GM12875 (cell line): ENCODE measurements at regions not wholly inside any gene's neighbourhood (a gene's known extent, or its start where the extent isn't known, plus 50 kb on each side); places are given as distances from the start of the nearest gene placed in this dataset.
"Not testable (repeated sequence)": the region's sequence is repeated elsewhere in the genome, so short reads cannot be mapped to it uniquely, and the experiment has no call there.

Experiments used
- H3K4me3 ChIP-seq: one replicate; pipeline ENCODE4 v1.5.1; 2011; ENCODE audit warnings: low read depth, low read length, control low read depth
- TF ChIP-seq, protein P1 (sequence below): IDR thresholded peaks from 2 replicates; pipeline ENCODE4 v1.5.1; 2011; ENCODE audit warnings: low read depth, mild to moderate bottlenecking, control low read depth, inconsistent platforms, low read length, moderate library complexity, borderline replicate concordance; ENCODE audit not compliant: insufficient read depth

DNA sequence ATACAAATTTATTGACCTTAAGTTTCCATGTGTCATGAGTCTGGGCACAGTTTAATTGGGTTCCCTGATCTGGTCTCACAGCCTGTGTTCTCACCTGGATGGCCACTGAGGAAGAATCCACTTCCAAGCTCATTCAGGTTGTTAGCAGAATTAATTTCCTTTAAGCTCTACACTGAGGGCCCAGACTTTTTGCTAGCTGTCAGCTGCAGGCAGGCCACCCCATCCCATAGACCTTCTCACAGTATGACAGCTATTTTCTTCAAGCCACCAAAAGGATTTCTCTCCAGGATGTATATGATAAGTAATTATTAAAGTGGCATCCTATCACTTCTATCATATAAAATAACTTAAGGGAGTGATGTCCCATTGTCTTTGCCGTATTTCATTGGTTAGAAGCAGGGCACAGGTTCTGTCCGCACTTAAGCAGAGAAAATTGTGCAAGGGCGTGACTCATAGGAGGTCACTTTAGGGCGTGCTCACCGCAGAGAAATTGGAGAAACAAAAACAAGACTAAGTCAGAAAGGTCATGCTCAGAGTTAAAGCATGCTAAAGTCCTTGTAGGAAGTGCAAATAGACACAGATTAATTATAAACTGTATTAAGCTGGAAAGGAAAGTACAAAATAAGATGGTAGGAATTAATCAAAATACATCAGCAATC lies 109.9 kb downstream of the AHR start:
- no peak overlapping the region for H3K4me3 ChIP-seq
- TF ChIP-seq, protein P1, sequence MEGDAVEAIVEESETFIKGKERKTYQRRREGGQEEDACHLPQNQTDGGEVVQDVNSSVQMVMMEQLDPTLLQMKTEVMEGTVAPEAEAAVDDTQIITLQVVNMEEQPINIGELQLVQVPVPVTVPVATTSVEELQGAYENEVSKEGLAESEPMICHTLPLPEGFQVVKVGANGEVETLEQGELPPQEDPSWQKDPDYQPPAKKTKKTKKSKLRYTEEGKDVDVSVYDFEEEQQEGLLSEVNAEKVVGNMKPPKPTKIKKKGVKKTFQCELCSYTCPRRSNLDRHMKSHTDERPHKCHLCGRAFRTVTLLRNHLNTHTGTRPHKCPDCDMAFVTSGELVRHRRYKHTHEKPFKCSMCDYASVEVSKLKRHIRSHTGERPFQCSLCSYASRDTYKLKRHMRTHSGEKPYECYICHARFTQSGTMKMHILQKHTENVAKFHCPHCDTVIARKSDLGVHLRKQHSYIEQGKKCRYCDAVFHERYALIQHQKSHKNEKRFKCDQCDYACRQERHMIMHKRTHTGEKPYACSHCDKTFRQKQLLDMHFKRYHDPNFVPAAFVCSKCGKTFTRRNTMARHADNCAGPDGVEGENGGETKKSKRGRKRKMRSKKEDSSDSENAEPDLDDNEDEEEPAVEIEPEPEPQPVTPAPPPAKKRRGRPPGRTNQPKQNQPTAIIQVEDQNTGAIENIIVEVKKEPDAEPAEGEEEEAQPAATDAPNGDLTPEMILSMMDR: no peak

DNA sequence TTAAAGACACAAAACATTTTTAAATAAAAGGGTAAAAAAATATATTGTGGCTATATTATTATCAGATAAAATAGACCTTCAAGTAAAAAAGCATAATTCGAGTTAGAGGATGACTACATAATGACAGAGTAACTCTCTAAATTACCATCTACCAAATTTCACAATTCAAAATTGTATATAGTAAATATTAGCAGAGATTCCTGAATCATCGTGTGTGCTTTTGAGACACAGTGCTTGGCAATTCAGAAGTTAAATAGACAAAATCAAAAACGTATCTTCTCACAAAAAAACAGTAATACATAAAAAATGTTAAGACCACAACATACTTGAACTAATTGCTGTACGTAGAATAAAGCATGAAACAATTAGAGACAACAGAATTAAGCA lies 110.4 kb downstream of the AHR start:
- no peak overlapping the region for H3K4me3 ChIP-seq
- TF ChIP-seq, protein P1: no peak

DNA sequence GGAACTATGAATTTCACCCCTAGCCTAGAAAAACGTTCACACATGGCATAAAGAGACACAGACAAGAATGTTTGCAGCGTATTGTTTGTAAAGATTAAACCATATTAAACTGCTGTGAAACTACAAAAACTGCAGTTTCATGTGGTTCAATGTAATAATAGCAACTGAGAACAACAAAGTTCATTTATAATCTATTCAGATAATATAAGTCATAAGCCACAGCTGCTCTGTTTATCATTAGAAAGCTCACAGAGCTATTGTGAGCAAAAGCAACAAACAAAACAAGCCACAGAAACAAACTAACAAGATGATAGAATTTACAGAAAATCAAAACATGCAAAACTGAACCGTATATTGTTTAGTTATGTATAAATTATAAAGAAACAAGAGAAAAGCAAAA lies 113.5 kb downstream of the AHR start:
- H3K4me3 ChIP-seq: no peak overlapping the region
- TF ChIP-seq, protein P1: no peak

DNA sequence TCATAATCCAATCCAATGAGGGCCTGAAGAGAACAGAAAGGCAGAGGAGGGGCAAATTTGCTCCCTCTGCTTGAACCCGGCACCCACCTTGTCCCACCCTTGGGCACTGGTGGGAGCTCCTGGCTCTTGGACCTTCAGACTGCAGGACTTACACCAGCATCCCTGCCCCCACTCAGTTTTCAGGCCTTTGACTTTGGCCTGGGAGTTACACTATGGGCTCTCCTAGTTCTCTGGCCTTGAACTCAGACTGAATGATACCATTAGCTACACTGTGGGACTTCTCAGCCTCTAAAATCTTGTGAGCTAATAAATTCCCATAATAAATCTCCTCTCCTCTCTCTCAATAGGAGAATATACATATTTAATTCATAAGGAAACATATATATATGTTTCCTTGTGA lies 114.4 kb downstream of the AHR start:
- H3K4me3 ChIP-seq: no peak overlapping the region
- TF ChIP-seq, protein P1: no peak

DNA sequence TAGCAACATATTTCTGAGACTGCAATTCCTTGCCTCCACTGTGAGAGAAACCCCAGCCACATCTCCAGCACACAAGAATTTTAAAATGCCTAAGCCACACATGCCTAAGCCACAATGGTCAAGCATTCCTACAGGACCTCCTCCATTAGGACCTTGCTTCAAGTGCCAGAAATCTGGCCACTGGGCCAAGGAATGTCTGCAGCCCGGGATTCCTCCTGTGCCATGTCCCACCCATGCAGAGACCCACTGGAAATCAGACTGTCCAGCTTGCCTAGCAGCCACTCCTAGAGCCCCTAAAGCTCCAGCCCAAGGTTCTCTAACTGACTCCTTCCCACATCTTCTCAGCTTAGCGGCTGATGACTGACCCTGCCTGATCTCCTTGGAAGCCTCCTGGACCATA lies 117.5 kb downstream of the AHR start:
- H3K4me3 ChIP-seq: no peak overlapping the region
- TF ChIP-seq, protein P1: no peak

DNA sequence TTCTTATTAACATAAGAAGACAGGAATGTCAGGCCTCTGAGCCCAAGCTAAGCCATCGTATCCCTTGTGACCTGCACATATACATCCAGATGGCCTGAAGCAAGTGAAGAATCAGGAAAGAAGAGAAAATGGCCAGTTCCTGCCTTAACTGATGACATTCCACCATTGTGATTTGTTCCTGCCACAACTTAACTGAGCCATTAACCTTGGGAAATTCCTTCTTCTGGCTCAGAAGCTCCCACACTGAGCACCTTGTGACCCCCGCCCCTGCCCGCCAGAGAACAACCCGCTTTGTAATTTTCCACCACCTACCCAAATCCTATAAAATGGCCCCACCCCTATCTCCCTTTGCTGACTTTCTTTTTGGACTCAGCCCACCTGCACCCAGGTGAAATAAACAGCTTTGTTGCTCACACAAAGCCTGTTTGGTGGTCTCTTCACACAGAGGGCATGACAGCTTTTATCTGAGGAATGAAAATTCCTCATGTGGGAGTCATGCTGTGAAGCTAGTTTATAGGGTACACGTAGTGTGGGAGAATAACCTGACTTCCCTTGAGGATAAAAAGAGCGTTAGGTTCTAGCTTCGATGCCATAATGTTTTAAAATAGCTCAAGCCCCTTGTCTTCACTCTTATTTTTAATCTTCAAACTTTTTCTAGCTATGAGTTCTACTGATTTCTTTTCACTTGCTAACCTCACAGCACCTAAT lies 122.0 kb downstream of the AHR start:
- not testable (repeated sequence) for H3K4me3 ChIP-seq

DNA sequence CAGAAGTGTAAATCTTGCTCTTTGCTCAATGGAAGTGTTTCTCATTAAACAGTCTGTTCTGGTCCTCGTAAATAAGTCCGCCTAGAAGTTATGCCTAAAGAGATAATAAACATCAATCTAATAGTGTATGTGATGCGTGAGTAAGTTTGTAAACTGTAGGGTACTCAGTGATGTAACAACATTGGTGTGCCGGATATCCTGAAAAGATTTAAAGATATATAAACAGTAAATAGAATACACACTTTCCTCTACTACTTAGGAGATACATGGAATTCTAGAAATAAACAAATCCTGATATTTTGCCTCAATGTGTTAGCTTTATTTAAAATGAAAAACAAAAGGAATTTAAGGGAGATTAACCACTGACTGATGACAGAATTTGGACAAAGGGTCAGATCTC lies 123.5 kb downstream of the AHR start:
- H3K4me3 ChIP-seq: no peak overlapping the region
- TF ChIP-seq, protein P1: no peak
